ENCODE measurements at regions not wholly inside any gene's neighbourhood (a gene's known extent, or its start where the extent isn't known, plus 50 kb on each side); places are given as distances from the start of the nearest gene placed in this dataset.

GRCh38 chr16:73321853-73322252 is 273.9 kb upstream of the ZFHX3 start:
- H3K4me1 ChIP-seq (ENCODE audit: control insufficient read depth, extremely low read depth, insufficient read depth, low read length), result no peaks in the 10 kb centered on the region
- no peaks in the 10 kb centered on the region for H3K36me3 ChIP-seq (ENCODE audit: control insufficient read depth in 2 of 2, extremely low read depth in 1 of 2, insufficient read depth in 2 of 2, low read length in 2 of 2)
- H3K9ac ChIP-seq (ENCODE audit: control insufficient read depth, extremely low read depth, insufficient read depth, low read length), result no peak overlapping the region
- H3K79me2 ChIP-seq (ENCODE audit: control insufficient read depth, insufficient read depth, low read length), result no peaks in the 10 kb centered on the region
- no peaks in the 10 kb centered on the region for H3K9me1 ChIP-seq (ENCODE audit: control insufficient read depth, extremely low read depth, insufficient read depth, low read length)
- no peaks in the 10 kb centered on the region for H3K9me3 ChIP-seq (ENCODE audit: control insufficient read depth, low read depth, low read length)
- no peaks in the 10 kb centered on the region for H4K20me1 ChIP-seq (ENCODE audit: control insufficient read depth, extremely low read depth, insufficient read depth, low read length)
- H3K4me2 ChIP-seq (ENCODE audit: control insufficient read depth, extremely low read depth, insufficient read depth, low read depth, low read length), result no peak overlapping the region
- H3K27ac ChIP-seq (ENCODE audit: control insufficient read depth, insufficient read depth, low read length), result no peak overlapping the region
- TF ChIP-seq, protein P1, sequence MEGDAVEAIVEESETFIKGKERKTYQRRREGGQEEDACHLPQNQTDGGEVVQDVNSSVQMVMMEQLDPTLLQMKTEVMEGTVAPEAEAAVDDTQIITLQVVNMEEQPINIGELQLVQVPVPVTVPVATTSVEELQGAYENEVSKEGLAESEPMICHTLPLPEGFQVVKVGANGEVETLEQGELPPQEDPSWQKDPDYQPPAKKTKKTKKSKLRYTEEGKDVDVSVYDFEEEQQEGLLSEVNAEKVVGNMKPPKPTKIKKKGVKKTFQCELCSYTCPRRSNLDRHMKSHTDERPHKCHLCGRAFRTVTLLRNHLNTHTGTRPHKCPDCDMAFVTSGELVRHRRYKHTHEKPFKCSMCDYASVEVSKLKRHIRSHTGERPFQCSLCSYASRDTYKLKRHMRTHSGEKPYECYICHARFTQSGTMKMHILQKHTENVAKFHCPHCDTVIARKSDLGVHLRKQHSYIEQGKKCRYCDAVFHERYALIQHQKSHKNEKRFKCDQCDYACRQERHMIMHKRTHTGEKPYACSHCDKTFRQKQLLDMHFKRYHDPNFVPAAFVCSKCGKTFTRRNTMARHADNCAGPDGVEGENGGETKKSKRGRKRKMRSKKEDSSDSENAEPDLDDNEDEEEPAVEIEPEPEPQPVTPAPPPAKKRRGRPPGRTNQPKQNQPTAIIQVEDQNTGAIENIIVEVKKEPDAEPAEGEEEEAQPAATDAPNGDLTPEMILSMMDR (optimal IDR thresholded peaks at IDR 0.05 in 1 of 3, IDR thresholded peaks at IDR 0.05 in 1 of 3, conservative IDR thresholded peaks at IDR 0.05 in 1 of 3; ENCODE audit: extremely low read depth in 1 of 3, insufficient read depth in 2 of 3, low read length in 3 of 3), result no peak
- TF ChIP-seq EZH2 (IDR thresholded peaks at IDR 0.05; ENCODE audit: low read length), result no peak
- no peak for DNase-seq (ENCODE audit: low read depth, low spot score)
- dilution Hi-C loops (cut with MboI; ENCODE audit: extremely low pct_ligation_motif_present, low sequenced_read_pairs), result no loop called here
- no peak overlapping the region for H3K4me3 ChIP-seq (ENCODE audit: control insufficient read depth in 2 of 3, extremely low read depth in 1 of 3, insufficient read depth in 2 of 3, low read depth in 1 of 3, low read length in 3 of 3)
- no peak overlapping the region for H2AFZ ChIP-seq (ENCODE audit: control insufficient read depth, low read length)
- H3K27me3 ChIP-seq (ENCODE audit: control insufficient read depth, extremely low read depth, insufficient read depth, low read length), result no peaks in the 10 kb centered on the region
- FAIRE-seq, result no peak

DNA sequence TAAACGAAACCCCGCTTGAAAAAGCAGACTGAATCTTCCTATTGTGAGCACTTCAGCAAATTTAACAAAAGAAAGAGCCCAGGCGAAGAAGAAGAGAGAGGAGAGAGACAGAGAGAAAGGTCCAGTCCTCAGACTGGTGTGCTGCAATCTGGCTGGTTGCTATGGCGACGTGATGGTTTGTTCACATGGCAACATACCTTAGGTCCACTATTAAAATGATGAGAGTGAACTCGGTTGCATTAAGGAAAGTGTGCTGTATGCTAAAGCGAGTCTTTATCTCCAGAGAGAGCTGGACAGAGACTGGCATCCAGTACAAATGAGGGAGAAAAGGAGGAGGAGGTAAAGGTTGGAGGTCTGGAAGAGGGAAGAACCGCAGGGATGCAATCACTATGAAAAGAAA is 271.8 kb upstream of the ZFHX3 start:
- Histone ChIP-seq H3K4me1 (ENCODE audit: control insufficient read depth, extremely low read depth, insufficient read depth, low read length) (no peaks in the 10 kb centered on the region), H3K27me3 (ENCODE audit: control insufficient read depth, extremely low read depth, insufficient read depth, low read length) (no peaks in the 10 kb centered on the region), H2AFZ (ENCODE audit: control insufficient read depth, low read length) (no peak overlapping the region), H3K79me2 (ENCODE audit: control insufficient read depth, insufficient read depth, low read length) (no peaks in the 10 kb centered on the region), H3K9me1 (ENCODE audit: control insufficient read depth, extremely low read depth, insufficient read depth, low read length) (no peaks in the 10 kb centered on the region), H4K20me1 (ENCODE audit: control insufficient read depth, extremely low read depth, insufficient read depth, low read length) (no peaks in the 10 kb centered on the region), H3K9ac (ENCODE audit: control insufficient read depth, extremely low read depth, insufficient read depth, low read length) (no peak overlapping the region), H3K27ac (ENCODE audit: control insufficient read depth, insufficient read depth, low read length) (no peak overlapping the region), H3K9me3 (ENCODE audit: control insufficient read depth, low read depth, low read length) (no peaks in the 10 kb centered on the region), H3K4me3 (ENCODE audit: control insufficient read depth in 2 of 3, extremely low read depth in 1 of 3, insufficient read depth in 2 of 3, low read depth in 1 of 3, low read length in 3 of 3) (no peak overlapping the region), H3K4me2 (ENCODE audit: control insufficient read depth, extremely low read depth, insufficient read depth, low read depth, low read length) (no peak overlapping the region), H3K36me3 (ENCODE audit: control insufficient read depth in 2 of 2, extremely low read depth in 1 of 2, insufficient read depth in 2 of 2, low read length in 2 of 2) (no peaks in the 10 kb centered on the region)
- TF ChIP-seq, protein P1 (optimal IDR thresholded peaks at IDR 0.05 in 1 of 3, IDR thresholded peaks at IDR 0.05 in 1 of 3, conservative IDR thresholded peaks at IDR 0.05 in 1 of 3; ENCODE audit: extremely low read depth in 1 of 3, insufficient read depth in 2 of 3, low read length in 3 of 3), result no peak
- TF ChIP-seq EZH2 (IDR thresholded peaks at IDR 0.05; ENCODE audit: low read length), result no peak
- no peak for DNase-seq (ENCODE audit: low read depth, low spot score)
- dilution Hi-C loops (cut with MboI; ENCODE audit: extremely low pct_ligation_motif_present, low sequenced_read_pairs), result no loop called here
- FAIRE-seq, result no peak

Measured in keratinocyte (primary cell).